H1 (cell line): ENCODE measurements at regions not wholly inside any gene's neighbourhood (a gene's known extent, or its start where the extent isn't known, plus 50 kb on each side); places are given as distances from the start of the nearest gene placed in this dataset.

ENCODE experiments used
- TEAD4 ChIP-seq: IDR thresholded peaks from 2 replicates; pipeline ENCODE4 v1.6.1; 2012; ENCODE audit warnings: low read depth, low read length, inconsistent platforms, mixed read lengths
- TF ChIP-seq, protein P1 (sequence below): fragments of 300-600 bp; sonication (generic); IDR thresholded peaks from 2 replicates; pipeline ENCODE4 v1.7.1; 2012; ENCODE audit warnings: low read length, moderate library complexity, mild to moderate bottlenecking, inconsistent platforms; ENCODE audit not compliant: insufficient replicate concordance

DNA sequence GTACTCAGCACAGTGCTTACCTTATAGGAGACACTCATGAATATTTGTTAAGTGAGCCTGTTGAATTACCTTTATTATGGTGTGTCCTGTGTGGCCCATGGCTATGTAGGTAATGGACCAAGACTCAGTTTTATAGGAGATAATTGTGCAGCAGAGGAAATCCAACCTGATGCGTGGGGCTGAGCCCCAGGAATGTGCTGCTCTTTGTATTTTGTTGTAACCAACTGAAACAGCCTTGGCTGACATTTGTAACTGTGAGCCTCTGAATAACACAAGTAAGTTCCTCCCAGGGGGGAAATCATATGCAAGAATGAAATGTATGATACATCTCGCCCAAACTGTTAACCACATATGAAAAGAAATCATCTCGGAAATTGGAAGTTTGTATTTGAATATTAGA, 364.2 kb upstream of the ZP4 start (continued):
- TF ChIP-seq, protein P1, sequence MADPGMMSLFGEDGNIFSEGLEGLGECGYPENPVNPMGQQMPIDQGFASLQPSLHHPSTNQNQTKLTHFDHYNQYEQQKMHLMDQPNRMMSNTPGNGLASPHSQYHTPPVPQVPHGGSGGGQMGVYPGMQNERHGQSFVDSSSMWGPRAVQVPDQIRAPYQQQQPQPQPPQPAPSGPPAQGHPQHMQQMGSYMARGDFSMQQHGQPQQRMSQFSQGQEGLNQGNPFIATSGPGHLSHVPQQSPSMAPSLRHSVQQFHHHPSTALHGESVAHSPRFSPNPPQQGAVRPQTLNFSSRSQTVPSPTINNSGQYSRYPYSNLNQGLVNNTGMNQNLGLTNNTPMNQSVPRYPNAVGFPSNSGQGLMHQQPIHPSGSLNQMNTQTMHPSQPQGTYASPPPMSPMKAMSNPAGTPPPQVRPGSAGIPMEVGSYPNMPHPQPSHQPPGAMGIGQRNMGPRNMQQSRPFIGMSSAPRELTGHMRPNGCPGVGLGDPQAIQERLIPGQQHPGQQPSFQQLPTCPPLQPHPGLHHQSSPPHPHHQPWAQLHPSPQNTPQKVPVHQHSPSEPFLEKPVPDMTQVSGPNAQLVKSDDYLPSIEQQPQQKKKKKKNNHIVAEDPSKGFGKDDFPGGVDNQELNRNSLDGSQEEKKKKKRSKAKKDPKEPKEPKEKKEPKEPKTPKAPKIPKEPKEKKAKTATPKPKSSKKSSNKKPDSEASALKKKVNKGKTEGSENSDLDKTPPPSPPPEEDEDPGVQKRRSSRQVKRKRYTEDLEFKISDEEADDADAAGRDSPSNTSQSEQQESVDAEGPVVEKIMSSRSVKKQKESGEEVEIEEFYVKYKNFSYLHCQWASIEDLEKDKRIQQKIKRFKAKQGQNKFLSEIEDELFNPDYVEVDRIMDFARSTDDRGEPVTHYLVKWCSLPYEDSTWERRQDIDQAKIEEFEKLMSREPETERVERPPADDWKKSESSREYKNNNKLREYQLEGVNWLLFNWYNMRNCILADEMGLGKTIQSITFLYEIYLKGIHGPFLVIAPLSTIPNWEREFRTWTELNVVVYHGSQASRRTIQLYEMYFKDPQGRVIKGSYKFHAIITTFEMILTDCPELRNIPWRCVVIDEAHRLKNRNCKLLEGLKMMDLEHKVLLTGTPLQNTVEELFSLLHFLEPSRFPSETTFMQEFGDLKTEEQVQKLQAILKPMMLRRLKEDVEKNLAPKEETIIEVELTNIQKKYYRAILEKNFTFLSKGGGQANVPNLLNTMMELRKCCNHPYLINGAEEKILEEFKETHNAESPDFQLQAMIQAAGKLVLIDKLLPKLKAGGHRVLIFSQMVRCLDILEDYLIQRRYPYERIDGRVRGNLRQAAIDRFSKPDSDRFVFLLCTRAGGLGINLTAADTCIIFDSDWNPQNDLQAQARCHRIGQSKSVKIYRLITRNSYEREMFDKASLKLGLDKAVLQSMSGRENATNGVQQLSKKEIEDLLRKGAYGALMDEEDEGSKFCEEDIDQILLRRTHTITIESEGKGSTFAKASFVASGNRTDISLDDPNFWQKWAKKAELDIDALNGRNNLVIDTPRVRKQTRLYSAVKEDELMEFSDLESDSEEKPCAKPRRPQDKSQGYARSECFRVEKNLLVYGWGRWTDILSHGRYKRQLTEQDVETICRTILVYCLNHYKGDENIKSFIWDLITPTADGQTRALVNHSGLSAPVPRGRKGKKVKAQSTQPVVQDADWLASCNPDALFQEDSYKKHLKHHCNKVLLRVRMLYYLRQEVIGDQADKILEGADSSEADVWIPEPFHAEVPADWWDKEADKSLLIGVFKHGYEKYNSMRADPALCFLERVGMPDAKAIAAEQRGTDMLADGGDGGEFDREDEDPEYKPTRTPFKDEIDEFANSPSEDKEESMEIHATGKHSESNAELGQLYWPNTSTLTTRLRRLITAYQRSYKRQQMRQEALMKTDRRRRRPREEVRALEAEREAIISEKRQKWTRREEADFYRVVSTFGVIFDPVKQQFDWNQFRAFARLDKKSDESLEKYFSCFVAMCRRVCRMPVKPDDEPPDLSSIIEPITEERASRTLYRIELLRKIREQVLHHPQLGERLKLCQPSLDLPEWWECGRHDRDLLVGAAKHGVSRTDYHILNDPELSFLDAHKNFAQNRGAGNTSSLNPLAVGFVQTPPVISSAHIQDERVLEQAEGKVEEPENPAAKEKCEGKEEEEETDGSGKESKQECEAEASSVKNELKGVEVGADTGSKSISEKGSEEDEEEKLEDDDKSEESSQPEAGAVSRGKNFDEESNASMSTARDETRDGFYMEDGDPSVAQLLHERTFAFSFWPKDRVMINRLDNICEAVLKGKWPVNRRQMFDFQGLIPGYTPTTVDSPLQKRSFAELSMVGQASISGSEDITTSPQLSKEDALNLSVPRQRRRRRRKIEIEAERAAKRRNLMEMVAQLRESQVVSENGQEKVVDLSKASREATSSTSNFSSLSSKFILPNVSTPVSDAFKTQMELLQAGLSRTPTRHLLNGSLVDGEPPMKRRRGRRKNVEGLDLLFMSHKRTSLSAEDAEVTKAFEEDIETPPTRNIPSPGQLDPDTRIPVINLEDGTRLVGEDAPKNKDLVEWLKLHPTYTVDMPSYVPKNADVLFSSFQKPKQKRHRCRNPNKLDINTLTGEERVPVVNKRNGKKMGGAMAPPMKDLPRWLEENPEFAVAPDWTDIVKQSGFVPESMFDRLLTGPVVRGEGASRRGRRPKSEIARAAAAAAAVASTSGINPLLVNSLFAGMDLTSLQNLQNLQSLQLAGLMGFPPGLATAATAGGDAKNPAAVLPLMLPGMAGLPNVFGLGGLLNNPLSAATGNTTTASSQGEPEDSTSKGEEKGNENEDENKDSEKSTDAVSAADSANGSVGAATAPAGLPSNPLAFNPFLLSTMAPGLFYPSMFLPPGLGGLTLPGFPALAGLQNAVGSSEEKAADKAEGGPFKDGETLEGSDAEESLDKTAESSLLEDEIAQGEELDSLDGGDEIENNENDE, result no peak
- TF ChIP-seq TEAD4, result peak; percentile 67; the same call in 1 of the 2 replicates
- TF ChIP-seq, all 59 proteins: peak for 1
